GM21526 (cell line): ENCODE measurements at regions not wholly inside any gene's neighbourhood (a gene's known extent, or its start where the extent isn't known, plus 50 kb on each side); places are given as distances from the start of the nearest gene placed in this dataset.

Experiments used
- ATAC-seq: cut with Tn5 transposase; IDR thresholded peaks from one replicate; pipeline ENCODE4 v1.9.1; 2021; ENCODE audit warnings: moderate library complexity; ENCODE audit not compliant: unreplicated experiment, low FRiP score

DNA sequence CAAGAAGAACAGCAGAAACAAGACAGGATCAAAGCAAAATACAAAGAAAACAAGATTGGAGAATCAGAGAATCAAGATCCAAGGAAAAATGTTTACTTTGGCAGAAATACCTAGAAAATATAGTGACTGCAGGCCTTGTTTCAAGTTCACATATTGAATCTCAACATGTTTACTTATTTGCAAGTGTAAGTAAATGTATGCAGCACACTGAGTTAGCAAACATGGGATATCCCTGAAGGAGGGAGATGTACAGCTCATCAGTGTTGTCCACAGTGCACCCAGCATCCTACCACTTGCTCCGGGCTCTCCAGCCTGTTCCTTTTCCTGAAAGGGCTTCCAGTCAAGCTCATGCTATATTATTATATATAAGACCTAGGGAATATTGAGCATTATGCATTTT is 319.5 kb downstream of the PRL start:
- no peak for ATAC-seq

DNA sequence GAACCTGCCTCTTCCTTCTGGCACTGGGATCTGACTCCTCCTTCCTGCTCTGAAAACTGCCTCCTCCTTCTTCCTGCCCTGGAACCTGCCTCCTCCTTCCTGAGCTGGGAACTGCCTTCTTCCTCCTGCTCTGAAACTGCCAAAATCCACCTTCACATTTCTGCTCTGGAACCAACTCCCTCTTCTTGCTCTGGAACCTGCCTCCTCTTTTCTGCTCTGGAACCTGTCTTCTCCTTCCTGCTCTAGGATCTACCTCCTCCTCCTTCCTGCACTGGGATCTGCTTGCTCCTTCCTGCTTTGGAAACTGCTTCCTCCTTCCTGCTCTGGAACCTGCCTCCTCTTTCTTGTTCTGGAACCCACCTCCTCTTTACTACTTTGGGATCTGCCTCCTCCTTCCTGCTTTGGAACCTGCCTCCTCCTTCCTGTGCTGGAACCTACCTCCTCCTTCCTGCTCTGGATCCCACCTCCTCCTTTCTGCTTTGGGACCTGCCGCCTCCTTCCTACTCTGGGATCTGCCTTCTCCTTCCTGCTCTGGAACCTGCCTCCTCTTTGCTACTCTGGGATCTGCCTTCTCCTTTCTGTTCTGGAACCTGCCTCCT is 315.5 kb downstream of the PRL start:
- ATAC-seq, result no peak

DNA sequence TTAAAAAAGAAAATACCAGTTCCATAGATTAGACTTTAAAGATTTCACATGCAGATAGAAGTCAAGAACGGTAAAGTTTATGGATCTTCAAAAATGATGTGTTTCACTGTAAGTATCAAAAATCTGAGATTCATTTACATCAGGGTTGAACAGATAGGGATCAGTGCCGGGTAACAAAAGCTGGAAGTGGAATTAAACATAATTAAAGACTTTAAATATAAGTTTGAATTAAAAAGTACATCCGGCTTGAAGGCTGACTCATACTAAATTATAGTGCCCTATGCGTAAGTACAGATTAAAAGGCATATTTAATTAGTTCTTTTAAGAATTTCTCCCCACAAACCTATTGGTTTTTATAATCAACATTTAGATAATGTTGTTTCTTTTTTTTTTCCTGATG is 312.7 kb downstream of the PRL start:
- no peak for ATAC-seq

DNA sequence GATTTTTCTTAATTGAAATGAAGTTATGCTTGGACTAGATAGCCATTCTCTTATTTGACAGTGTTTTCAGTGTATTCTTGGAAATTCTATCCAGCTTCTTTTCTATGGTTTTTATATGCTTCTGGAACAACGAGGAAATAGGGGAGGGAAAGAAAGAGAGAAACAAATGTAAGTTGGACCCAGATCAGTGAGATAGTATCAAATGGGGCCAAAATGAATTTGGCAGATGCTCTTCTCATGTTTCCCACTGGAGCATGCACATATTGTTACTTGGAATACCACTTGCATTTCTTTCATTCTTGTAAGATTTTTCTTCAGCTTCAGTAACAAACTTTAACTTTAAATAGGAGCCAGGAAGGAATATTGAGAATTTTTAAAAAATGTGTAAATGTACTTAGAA is 312.3 kb downstream of the PRL start:
- no peak for ATAC-seq

DNA sequence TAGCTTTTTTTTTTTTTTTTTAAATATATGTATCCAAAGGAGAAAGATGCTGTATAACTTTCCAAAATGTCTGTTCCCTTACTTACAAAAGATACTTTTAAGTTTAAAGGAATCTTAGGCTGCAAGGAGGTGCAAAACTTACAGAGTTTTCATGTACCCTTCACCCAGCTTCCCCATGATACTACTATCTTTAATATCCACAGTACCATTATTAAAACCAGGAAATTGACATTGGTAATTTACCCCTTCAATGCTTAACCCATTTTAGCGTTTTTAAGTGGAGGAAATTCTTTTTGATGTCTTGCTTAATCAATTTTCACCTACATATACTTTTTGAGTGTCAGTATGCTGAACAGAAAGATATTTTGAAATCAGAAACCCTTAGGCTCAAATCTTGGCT is 310.9 kb downstream of the PRL start:
- no peak for ATAC-seq

DNA sequence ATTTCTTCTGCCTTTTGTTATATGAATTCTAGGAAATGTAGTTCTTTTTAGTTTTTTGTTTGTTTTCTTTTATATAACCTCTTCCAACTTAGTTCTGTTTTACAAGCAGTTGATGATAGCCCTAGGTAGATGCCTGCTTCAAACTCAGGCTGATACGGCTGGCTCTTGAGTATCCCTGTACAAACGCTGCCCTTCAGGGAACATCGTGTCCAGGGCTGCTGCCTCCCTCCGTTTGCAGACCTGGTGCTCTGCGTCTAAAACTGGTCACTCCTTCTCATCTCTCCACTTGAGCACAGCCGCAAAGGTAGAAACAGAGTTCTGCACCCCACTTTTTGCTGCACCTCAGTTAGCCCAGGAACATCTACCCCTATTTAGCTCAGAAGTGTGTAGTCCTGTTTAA is 310.1 kb downstream of the PRL start:
- no peak for ATAC-seq

DNA sequence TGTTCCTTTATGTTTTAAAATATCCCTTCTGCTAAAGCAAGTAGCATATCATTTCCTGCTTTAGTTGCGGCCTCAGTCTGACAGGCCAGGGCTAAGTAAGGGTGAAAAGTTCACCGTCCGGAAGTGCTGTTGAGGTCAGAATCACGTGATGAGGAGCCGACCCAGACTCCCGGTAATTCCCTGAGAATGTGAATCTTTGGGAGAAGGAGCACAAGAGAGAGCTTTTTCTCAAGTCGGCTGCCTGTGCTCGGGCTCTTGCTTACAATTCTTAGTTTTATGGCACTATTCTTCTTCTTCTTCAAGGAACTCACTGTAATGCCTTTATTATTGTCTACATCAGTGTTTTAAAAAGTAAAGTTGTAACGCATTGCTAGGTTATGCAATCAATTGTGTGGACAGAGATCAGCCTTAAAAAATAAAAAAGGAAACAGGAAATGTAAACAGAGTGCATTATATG is 309.3 kb downstream of the PRL start:
- no peak for ATAC-seq

DNA sequence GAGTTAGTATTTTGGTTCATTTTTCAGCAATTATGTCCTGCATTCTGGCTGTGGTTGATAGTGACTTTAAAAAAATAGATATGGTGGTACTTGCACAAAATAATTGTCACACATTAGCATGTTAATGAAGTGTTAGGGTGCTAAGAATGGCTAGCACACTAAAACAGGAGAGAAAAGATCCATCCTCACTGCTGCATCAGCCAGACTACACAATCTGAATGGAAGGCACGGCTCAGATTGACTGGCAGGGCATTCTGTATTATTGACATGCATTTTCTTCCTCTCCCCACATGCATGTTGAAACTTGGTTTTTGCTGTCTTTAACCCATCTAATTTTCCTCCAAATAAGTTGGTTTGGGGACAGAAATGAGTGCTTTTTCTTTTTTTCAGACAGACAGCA is 306.3 kb downstream of the PRL start:
- no peak for ATAC-seq

DNA sequence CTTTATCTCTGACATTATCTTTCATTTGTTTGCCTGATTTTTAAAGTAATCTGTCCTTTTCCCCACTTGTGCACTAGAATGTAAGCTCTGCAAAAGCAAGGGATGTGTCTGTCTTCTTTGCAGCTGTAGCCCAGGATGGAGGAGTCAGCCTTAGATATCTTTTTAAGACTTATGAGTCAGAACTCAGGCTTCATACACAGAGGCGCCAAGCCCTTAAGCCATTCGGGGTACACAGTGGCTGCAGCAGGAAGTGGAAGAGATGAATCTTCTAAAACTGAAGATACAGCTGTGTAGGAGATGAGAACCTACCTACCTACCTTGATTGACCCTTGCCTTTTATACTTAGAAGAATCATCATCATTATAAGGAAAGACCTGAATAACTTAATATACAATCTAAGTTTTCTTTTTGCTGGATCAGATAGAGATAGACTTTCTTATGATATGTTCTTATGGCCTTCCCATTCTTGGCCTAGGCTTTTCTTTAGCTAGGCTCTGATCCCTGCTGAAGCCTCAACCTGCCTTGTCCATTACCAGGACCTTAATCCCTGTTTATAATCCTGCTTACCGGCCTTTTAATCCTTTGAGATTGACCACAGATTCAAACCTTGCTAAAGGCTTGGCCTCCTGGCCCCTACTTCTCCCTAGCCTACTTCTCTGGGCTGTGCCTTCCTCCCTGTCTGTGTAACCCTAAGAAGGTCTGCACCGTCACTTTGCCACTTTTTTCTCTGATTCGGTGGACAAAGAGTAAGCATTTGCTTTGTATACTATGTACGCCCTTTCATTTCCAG is 304.5 kb downstream of the PRL start:
- ATAC-seq, result no peak

DNA sequence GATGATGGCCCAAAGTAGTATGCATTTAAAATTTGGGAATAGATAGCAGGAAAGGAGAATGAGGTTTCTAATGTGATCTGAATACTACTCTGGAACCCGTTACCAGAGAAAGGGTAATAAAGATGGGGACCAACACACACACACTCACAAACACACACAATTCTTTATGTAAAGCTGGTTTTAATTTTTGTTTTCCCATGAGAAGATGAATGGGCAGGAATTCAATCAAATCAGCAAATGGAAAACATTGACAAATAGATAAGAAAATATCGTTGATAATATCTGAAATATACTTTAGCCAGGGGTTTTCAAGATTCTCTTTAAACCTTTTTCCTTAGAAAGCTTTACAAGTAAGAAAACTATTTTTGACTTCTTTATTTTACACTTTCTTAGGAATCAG is 303.0 kb downstream of the PRL start:
- ATAC-seq, result no peak

DNA sequence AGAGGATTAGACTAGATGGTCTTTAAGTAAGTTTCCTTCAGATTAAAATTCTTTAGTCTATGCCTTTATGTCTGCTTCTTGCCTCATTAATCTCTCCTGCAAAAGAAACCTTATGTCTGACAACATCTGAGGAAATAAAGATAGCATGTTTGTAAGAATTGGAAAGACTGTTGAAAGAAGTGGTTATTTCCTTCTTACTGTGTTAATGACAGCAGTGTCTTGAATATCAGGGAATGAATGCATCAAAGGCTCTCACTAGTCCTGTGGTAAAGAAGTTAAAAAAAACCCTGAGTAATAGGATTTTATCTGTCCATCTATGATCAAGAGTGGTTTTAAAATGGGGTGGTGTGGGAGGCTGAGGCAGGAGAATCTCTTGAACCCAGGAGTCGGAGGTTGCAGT is 302.0 kb downstream of the PRL start:
- ATAC-seq, result no peak

DNA sequence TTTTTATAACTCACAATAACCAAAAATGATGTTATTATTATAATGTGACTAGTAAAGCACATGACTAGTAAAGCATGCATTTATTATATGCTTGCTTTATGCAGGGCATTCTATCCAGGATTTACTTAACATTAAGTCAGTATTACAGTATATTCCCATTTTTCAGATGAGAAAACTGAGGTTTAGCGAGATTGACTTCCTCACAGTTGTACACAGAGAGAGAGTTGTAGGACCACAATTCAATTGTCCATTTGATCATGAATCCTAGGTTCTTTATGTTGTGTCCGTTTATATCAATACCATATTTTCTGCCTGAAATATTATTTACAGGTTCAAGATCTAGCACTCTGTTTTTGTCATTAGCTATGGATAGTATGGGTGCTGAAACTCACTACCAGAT is 301.5 kb downstream of the PRL start:
- no peak for ATAC-seq

DNA sequence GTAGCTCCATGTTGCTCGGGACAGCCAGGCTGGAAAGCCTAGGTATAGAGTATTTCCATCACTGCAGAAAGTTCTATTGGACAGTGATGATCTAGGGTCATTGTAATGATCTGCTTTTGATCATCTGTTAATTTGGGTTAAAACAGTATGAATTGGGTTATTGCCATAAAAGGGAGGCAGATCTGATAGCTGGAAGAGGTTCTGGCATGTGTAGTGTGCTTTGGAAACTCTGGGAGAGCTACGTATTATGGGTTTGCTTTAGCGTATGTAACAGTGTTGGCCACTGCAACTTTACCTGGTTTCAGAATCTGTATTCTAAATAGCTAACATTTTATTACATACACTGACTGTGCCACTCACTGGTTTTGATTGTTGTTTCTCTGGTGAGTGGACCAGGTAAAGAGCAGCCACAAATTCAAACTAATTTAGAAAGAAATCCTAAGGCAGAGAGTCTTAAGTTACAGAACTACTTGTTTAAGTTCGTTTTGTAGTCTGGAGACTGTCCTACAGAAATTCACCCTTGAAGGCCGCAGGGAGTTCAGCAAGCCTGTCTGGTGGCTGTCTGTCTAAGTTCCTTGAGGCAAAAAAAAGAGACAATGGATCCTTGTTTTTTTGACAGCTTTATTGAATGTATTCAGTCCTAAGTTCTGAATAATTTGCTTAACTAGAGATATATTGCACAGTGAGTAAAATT is 300.3 kb downstream of the PRL start:
- no peak for ATAC-seq

DNA sequence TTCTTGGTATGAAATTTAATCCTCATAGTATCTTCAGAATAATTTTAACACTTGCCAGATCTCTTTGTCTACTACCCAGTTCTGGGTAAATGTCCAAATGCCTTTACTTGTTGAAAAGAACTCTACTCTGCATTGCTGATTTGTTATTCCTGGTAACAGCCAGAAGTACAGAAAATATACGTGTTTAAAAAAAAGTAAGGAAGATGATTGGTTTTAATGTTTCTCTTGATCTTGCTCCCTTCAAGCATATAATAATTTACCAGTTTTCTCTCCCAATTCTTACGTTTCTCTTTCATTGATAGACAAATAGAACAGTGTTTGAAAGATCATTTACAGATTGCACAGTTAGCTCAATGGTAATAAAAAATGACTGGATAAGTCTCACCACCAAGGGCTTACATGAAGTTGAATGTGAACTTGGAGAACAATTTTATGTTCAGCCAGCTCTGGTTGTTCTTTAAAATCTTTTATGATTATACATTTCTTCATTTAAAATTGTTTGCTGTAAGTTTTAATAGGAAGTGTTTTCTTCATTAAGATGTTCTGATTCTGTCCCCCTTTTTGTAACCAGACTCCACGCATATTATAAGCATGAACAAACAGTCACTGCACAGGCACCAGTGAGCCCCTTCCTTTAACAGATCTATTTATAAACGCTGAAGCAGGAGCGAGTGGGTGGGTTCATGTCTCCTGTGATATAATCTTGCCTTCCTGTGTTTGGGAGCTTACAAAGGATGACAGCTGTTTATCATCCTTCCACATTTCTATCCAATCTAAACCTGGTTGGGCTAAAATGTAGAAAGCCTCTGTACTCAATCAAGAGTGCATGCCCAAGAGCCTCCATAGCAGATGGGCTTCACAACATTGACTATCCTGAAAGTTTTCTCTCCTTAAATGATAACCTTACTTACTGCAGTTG is 299.5 kb downstream of the PRL start:
- no peak for ATAC-seq

DNA sequence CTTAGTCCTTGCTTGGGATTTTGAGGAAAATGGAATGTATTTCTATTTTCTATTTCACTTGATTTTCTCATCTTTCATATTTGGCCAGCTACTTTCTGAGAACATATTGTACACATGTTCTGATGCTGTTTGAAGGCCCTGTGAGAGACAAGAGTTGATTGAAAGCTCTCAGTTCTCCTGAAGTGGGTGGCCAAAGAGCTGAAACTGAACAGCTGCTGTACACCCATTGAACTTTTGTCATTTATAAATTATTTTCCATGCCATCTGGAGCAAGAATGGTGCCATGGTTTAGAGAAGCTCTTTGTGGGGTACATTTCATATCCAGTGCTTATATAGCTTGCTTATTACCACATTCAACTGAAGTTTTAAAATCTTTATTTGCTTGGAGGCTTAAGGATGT is 298.3 kb downstream of the PRL start:
- no peak for ATAC-seq

DNA sequence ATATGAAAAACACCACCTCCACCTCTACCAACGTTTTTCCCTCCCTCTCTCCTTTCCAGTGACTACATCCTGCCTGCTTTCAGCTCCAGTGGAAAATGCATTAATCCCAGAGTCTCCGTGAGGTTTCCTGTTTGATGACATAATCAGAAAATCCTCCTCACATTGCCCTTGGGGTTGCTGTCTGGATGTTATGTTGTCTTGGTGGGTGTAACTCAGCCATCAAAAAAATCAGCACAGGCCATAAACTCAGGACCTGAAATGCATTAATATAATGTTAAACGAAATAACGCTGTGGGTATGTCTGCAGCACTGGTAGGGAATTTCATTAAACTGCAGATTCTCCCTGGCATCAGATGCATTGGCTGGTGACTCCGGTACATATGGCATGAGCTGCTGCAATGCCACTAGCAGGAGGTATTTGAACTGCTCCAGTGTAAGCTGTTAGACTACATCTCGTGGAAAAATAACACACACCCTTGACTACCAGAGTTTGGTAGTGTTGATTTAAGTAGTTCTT is 297.8 kb downstream of the PRL start:
- ATAC-seq, result no peak

DNA sequence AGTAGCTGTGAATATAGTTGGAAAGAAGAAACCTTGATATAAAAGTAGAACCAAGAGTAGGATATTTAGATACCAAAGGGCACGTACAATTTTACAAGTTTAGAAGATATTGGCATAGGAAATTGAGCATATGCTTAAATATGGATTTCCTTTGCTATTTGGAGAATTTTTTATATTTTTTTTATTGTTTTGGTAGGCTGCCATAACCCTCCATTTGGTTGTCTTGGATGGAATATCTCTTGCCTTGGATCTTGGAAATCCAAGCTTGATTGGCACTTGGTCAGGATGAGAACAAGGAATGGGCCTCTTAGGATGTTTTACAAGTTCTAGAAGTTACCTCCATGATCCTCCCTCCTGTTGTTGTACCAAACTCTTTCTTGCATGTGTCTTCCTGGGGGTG is 297.1 kb downstream of the PRL start:
- no peak for ATAC-seq

DNA sequence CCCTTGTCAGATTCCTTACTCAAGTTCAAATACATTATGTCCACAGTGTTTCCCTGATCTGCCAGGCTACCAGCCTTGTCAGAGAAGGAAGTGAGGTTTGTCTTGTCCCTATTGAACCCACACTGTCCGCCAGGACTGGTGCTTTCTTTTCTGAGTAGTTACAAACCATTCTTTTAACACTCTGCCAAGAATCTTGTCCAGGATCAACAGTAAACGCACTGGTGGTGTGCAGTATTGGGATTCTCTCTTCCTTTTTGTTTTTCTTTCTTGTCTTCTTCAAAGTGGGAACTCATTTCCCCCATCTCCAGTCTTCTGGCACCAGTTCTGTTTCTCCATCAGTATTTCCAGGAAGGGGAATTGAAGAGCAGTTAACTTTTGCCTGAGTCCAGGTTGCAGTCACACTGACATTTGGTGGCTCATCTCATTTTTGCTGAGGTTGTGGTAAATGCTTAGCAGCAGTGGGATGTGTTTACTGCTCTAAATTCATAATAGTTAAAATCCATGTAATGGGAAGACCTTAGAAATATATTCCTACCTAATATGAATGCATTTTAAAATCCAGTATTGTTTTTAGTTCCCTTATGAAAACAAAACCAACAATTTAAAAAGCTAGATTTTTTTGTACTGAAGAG is 295.3 kb downstream of the PRL start:
- ATAC-seq, result no peak

DNA sequence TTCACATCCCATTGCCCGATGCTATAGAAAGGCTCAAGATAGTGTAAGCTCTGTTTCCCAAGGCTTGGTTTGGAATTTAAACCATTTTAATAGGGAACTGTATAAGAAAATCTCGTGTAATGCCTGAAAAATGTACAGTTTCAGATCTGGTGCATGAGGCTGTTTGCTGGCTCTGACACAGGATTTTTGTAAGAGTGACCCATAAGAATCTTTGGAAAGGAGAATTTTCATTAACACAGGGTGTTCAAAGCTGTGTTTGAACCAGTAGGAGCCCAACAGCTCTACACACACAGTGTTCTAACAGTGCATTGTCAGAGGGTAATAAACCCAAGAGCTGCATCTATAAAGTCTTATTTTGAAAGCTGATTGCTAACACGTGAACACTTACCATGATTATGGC is 293.5 kb downstream of the PRL start:
- no peak for ATAC-seq

DNA sequence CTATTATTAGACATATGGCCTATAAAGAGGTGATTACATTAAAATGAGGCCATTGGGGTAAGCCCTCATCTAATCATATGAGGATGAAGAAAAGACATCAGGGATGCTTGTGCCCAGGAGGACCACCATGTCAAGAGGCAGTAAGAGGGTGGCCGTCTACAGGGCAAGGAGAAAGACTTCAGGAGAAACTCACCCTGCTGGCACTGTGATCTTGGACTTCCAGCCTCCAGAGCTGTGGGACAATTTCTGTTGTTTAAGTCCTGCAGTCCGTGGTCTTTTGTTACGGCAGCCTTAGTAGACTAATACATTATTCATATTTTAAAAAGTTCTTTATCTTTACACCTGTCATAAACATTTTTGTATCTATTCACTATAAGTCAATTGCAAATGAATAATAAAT is 290.0 kb downstream of the PRL start:
- ATAC-seq, result no peak
